HEK293 (cell line): ENCODE measurements at regions not wholly inside any gene's neighbourhood (a gene's known extent, or its start where the extent isn't known, plus 50 kb on each side); places are given as distances from the start of the nearest gene placed in this dataset.

ENCODE experiments used
- CTCF ChIA-PET: fragments of 350-600 bp; formaldehyde crosslinking; extraction: SDS; loops from one replicate; lab custom pipeline; 2021; ENCODE audit warnings: antibody characterized with exemption; lab: Yijun Ruan, JAX
- POLR2A ChIA-PET: fragments of 300-600 bp; formaldehyde crosslinking; extraction: SDS; loops from one replicate; lab custom pipeline; 2020; ENCODE audit warnings: antibody characterized with exemption, inconsistent platforms; lab: Yijun Ruan, JAX
- H3K27ac ChIP-seq: fragments of 200-500 bp; sonication (Bioruptor generic); 2 replicates; pipeline ENCODE4 v1.5.1; 2014; ENCODE audit warnings: low read depth, low read length, control low read depth, inconsistent platforms; ENCODE audit errors: extremely low read depth
- H3K36me3 ChIP-seq, 2 experiments: fragments of 200-500 bp in 1 of 2; sonication (Bioruptor generic) in 1 of 2; 1 replicate in 1 of 2; 2 replicates in 1 of 2; pipeline ENCODE4 v1.5.1; 2014 to 2017; ENCODE audit warnings: inconsistent platforms in 2 of 2, low read length in 2 of 2; ENCODE audit not compliant: control insufficient read depth in 2 of 2, insufficient read depth in 1 of 2
- H3K4me1 ChIP-seq: fragments of 200-500 bp; sonication (Bioruptor generic); 2 replicates; pipeline ENCODE4 v1.5.1; 2014; ENCODE audit warnings: mild to moderate bottlenecking, low read length, inconsistent platforms; ENCODE audit not compliant: control insufficient read depth, insufficient read depth
- H3K4me3 ChIP-seq: 2 replicates; pipeline ENCODE4 v1.5.1; 2011; ENCODE audit warnings: low read depth, mild to moderate bottlenecking, control low read depth, low read length, moderate library complexity
- H3K9me3 ChIP-seq: fragments of 200-500 bp; sonication (Bioruptor generic); 2 replicates; pipeline ENCODE4 v1.5.1; 2014; ENCODE audit warnings: low read depth, low read length, inconsistent platforms; ENCODE audit not compliant: control insufficient read depth, insufficient read depth
- EGR2 ChIP-seq: fragments of 450-650 bp; formaldehyde crosslinking; IDR thresholded peaks from 2 replicates; pipeline ENCODE4 v1.5.1; 2016; ENCODE audit warnings: low read depth, missing biosample characterization, missing genetic modification characterization
- KLF7 ChIP-seq: fragments of 450-650 bp; formaldehyde crosslinking; IDR thresholded peaks from 2 replicates; pipeline ENCODE4 v1.5.1; 2016; ENCODE audit warnings: missing biosample characterization, missing genetic modification characterization, borderline replicate concordance
- KLF8 ChIP-seq: fragments of 450-650 bp; formaldehyde crosslinking; IDR thresholded peaks from 2 replicates; pipeline ENCODE4 v1.5.1; 2016; ENCODE audit warnings: missing biosample characterization, missing genetic modification characterization
- PRDM1 ChIP-seq: fragments of 450-650 bp; formaldehyde crosslinking; IDR thresholded peaks from 2 replicates; pipeline ENCODE4; 2016; ENCODE audit warnings: missing biosample characterization, missing genetic modification characterization
- PRDM4 ChIP-seq: fragments of 450-650 bp; formaldehyde crosslinking; IDR thresholded peaks from 2 replicates; pipeline ENCODE4 v1.5.1; 2017; ENCODE audit warnings: missing biosample characterization, missing genetic modification characterization
- YY2 ChIP-seq: fragments of 450-650 bp; formaldehyde crosslinking; IDR thresholded peaks from 2 replicates; pipeline ENCODE4 v1.5.1; 2016; ENCODE audit warnings: missing biosample characterization, missing genetic modification characterization
- ZNF132 ChIP-seq: fragments of 450-650 bp; formaldehyde crosslinking; IDR thresholded peaks from 2 replicates; pipeline ENCODE4 v1.5.1; 2017; ENCODE audit warnings: missing biosample characterization, missing genetic modification characterization, borderline replicate concordance
- ZNF350 ChIP-seq: fragments of 450-650 bp; formaldehyde crosslinking; IDR thresholded peaks from 2 replicates; pipeline ENCODE4 v1.5.0; 2017; ENCODE audit warnings: missing biosample characterization, mild to moderate bottlenecking, missing genetic modification characterization
- ZNF449 ChIP-seq: fragments of 450-650 bp; formaldehyde crosslinking; IDR thresholded peaks from 2 replicates; pipeline ENCODE4 v1.5.1; 2017; ENCODE audit warnings: missing biosample characterization, mild to moderate bottlenecking, missing genetic modification characterization, moderate library complexity
- ZNF561 ChIP-seq: fragments of 450-650 bp; IDR thresholded peaks from 2 replicates; pipeline ENCODE4 v1.5.1; 2018; ENCODE audit warnings: missing biosample characterization, missing genetic modification characterization, borderline replicate concordance
- ZNF692 ChIP-seq: fragments of 450-650 bp; formaldehyde crosslinking; IDR thresholded peaks from 2 replicates; pipeline ENCODE4 v1.5.1; 2016; ENCODE audit warnings: missing biosample characterization, missing genetic modification characterization
- ZNF76 ChIP-seq: fragments of 450-650 bp; formaldehyde crosslinking; IDR thresholded peaks from 2 replicates; pipeline ENCODE4; 2016; ENCODE audit warnings: low read depth, missing biosample characterization, missing genetic modification characterization, borderline replicate concordance
- ZXDB ChIP-seq: fragments of 450-650 bp; formaldehyde crosslinking; IDR thresholded peaks from 2 replicates; pipeline ENCODE4 v1.5.1; 2016; ENCODE audit warnings: missing biosample characterization, missing genetic modification characterization

DNA sequence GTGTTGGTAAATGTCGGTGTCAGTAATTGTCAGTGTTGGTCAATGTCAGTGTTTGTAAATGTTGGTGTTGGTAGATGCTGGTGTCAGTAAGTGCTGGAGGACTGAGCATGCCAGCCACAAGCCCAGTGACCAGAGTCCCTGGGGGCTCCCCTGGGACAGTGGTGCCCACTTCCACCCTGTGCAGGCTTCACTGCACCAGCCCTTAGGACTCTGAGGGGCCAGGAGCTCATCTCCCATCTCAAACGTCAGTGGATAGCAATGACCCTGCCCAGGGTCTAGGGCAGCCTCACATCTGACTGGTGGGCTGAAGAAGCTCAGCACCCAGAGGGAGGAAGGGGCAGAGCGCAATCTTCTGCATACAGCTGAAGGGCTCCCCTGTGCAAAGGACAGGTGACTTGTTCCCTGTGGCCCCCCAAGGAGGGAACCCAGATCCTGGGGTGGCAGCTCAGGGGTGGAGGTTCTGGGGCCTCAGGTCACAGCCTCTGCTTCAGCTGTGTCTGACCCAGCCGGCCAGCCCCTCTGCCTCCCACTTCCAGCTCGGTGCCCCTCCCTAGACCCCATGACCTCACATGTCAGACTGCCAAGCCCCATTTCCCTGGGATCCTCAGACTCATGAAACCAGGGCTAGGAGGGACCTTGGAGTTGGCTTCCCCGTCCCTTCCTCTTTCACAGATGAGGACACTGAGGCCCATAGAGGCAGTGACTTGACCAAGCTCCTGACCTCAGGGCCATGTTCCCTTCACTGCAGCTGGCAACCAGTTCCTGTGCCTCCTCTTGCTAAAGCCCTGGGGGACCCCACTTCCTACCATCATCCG lies 138.4 kb downstream of the CRYBB2 start:
- no peak for TF ChIP-seq ZXDB (tag by site-specific recombination)
- Histone ChIP-seq H3K36me3 (peaks cover 8 to 76% of the 10 kb centered on the region in 2 experiments; a peak in 2 of 3 replicates), H3K9me3 (no peaks in the 10 kb centered on the region), H3K27ac (no peak overlapping the region), H3K4me3 (no peak overlapping the region), H3K4me1 (no peaks in the 10 kb centered on the region)
- ChIA-PET CTCF (interaction anchor here (0.6 kb wide), 1 partner anchor 122 kb away, joined by 5 read pairs; no protein-coding TSS in a partner anchor), POLR2A (no interaction called here)

GRCh38 chr22:25358421-25359170 lies 139.2 kb downstream of the CRYBB2 start:
- Histone ChIP-seq H3K4me1 (no peaks in the 10 kb centered on the region), H3K4me3 (no peak overlapping the region), H3K36me3 (peaks cover 4 to 71% of the 10 kb centered on the region in 2 experiments; a peak in 2 of 3 replicates), H3K27ac (no peak overlapping the region), H3K9me3 (no peaks in the 10 kb centered on the region)
- ChIA-PET CTCF (interaction anchor here (0.6 kb wide), 1 partner anchor 27 kb away, joined by 4 read pairs; no protein-coding TSS in a partner anchor), POLR2A (interaction anchor here (0.6 kb wide), 1 partner anchor 605 kb away, joined by 3 read pairs; no protein-coding TSS in a partner anchor)
- TF ChIP-seq ZNF350 (tag by site-specific recombination) (no peak), KLF7 (tag by site-specific recombination) (no peak), ZNF692 (tag by site-specific recombination) (no peak), EGR2 (tag by site-specific recombination) (no peak), ZNF132 (tag by site-specific recombination) (no peak), KLF8 (no peak), ZNF561 (tag by site-specific recombination) (no peak), ZNF76 (tag by site-specific recombination) (no peak), PRDM1 (tag by site-specific recombination) (no peak), PRDM4 (tag by site-specific recombination) (no peak), ZNF449 (no peak), YY2 (tag by site-specific recombination) (no peak), ZXDB (tag by site-specific recombination) (no peak)
